Fibroblast of the aortic adventitia (primary cell): ENCODE measurements at regions not wholly inside any gene's neighbourhood (a gene's known extent, or its start where the extent isn't known, plus 50 kb on each side); places are given as distances from the start of the nearest gene placed in this dataset.

Experiments used
- DNase-seq: peaks from one replicate; pipeline ENCODE4 v3.0.0-alpha.2; 2010; ENCODE audit warnings: low read depth
- H3K4me3 ChIP-seq: 2 replicates; pipeline ENCODE4 v1.5.1; 2011; ENCODE audit warnings: low read depth, mild to moderate bottlenecking, control low read depth, low read length, moderate library complexity
- TF ChIP-seq, protein P1 (sequence below): IDR thresholded peaks from 2 replicates; pipeline ENCODE4 v1.5.1; 2011; ENCODE audit warnings: mild to moderate bottlenecking, low read length, control low read depth, inconsistent platforms; ENCODE audit not compliant: insufficient read depth

DNA sequence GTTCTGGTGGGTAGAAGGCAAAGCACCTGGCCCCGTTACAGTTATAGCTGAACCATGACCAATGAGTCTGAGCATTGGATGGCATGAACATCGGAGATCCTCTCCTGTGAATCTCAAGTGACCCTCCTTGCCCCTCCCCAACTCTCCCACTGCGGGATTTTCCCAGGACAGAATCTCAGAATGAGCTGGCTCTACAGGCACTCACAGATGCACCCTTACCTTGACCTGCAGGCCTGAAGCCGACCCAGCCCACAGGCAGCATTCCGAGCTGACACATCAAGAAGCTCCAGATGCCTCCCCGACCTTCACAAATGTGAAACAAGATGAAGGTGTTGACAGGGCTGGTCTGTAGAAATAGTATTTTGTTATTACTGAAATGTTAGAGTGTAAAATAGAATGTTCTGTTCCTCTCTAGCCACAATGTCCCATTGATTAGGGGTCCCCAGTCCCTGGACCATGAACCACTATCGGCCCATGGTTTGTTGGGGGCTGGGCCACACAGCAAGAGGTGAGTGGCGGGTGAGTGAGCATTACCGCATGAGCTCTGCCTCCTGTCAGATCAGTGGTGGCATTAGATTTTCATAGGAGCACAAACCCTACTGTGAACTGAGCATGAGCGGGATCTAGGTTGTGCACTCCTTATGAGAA lies 263.4 kb downstream of the AUH start:
- TF ChIP-seq, protein P1, sequence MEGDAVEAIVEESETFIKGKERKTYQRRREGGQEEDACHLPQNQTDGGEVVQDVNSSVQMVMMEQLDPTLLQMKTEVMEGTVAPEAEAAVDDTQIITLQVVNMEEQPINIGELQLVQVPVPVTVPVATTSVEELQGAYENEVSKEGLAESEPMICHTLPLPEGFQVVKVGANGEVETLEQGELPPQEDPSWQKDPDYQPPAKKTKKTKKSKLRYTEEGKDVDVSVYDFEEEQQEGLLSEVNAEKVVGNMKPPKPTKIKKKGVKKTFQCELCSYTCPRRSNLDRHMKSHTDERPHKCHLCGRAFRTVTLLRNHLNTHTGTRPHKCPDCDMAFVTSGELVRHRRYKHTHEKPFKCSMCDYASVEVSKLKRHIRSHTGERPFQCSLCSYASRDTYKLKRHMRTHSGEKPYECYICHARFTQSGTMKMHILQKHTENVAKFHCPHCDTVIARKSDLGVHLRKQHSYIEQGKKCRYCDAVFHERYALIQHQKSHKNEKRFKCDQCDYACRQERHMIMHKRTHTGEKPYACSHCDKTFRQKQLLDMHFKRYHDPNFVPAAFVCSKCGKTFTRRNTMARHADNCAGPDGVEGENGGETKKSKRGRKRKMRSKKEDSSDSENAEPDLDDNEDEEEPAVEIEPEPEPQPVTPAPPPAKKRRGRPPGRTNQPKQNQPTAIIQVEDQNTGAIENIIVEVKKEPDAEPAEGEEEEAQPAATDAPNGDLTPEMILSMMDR: no peak
- no peak for DNase-seq
- no peak overlapping the region for H3K4me3 ChIP-seq

DNA sequence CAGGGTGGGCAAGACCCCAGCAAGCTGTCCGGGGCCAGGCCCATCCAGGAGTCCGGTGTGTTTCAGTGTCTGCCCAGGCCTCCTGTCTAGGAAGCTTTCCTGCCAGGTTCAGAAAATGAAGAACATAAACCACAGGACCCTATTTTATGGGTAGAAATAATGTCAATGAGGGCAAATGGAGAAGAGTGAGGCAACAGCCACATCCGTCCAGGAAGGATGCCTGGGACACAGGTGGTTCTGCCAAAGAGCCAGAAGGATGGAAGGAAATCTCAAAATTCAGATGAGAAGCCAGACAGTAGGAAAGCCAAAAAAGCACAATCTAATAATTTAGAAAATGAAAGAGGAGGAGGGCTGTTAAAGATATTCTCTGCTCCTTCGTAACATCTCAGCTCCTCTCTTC lies 262.3 kb downstream of the AUH start:
- TF ChIP-seq, protein P1: no peak
- H3K4me3 ChIP-seq: no peak overlapping the region
- DNase-seq: no peak

DNA sequence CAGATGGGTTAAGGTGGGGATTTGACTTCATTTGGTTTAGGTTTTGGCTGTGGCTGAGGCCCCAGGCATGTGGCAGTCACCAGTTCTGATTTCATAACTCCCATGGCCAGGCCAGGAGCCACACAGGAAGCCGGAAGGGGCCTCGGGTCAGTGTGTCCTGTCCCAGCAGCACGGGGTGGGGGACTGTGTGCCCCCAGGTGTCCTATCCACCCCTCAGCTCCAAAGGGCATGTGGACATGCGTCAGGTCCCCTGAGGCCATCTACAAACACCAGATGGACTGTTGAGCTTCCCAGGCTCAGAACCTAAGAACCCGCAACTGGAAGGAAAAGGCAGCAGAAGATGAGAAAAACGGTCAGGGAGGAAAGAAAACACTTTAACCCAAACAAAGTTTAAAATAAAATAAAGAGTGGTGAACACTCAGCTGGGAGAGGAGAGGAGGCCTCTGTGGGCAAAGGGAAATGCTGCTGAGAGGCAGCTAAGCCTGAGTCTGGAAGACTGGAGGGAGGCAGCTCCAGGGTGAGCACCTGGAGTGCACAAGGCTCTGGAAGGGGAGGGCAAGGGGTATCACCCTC lies 260.8 kb downstream of the AUH start:
- TF ChIP-seq, protein P1: no peak

DNA sequence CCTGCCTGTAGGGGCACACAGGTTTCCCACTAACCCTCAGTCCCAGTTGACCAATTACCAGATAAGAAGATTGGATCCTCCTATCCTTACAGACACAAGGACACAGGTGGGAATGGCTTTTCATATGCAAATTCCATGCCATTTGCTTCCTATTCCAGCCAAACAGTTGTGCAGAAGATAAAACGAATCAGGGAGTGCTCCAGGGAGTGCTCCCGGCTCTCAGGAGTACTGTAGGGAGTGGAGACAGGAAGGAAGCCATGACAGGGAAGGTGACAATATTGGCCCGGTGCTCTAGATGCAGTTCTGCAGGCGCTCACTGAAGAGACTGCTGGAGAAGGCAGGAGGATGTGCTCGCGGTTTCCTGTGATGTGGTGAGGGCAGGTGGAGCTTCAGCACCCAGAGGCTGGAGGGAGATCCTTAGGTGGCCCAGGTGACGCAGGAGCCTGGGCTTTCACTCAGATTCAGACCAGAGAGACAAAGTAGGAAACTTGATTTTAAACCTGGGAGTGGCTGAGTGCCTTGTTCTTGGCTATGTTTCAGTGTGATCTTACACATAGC lies 260.0 kb downstream of the AUH start:
- DNase-seq: no peak
- H3K4me3 ChIP-seq: no peak overlapping the region
- TF ChIP-seq, protein P1: no peak

More for the DNA sequence above, 260.8 kb downstream of the AUH start:
- no peak for DNase-seq
- no peak overlapping the region for H3K4me3 ChIP-seq

DNA sequence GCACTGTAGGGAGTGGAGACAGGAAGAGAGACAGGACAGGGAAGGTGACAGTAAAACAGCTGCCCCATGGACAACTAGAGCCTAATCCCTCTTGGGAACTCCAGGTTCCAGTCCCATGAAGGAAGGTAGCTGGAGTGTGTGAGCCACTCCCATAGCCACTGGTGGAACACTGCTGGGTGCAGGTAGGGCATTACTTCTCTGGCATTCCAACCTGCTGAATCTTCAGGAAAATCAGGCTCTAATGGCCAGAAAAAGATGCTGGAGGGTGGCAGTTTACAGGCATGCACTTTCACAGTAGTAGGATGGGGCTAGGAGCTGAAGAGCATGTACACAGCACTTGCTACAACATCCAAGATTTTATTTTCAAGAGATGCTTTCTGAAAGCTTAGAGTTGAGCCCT lies 259.4 kb downstream of the AUH start:
- H3K4me3 ChIP-seq: no peak overlapping the region
- DNase-seq: no peak
- TF ChIP-seq, protein P1: no peak

DNA sequence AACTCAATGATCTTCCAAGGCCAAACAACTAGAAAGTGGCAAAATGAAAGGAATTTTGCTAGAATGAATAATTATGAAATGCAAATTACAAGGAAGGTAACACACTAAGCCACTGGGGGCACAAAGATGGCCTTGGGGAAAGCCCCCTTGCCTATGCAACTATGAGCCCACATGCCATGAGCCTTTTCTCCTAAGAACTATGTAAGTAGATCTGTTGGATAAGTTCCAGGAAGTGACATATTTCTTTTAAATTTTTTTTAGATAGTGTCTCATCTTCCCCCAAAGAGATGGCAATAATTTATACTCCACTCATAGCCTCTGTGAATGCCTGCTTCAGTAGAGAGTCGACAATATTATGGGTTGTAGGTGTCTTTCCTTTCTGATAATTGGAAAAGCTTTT lies 257.8 kb downstream of the AUH start:
- no peak for DNase-seq
- TF ChIP-seq, protein P1: no peak
- H3K4me3 ChIP-seq: no peak overlapping the region
